Eye (tissue), 1 donor: ENCODE measurements at regions not wholly inside any gene's neighbourhood (a gene's known extent, or its start where the extent isn't known, plus 50 kb on each side); places are given as distances from the start of the nearest gene placed in this dataset.

Source experiments
- DNase-seq: peaks from one replicate; pipeline ENCODE4 v3.0.0-alpha.2; 2015

DNA sequence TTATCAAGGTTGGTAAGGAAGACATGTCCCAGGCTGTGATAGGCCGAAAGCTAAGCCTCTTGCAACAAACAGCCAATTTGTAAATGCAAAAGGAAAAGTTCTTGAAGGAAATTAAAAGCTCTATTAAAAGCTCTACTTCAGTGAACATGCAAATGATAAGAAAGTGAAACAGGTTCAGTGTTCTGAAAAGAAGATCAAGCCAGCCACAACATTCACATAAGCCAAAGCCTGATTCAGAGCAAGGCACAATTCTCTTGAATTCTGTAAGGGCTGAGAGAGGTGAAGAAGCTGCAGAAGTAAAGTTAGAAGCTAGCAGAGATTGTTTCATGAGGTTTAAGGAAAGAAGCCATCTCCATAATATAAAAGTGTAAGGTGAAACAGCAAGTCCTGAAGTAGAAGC lies 1259.5 kb upstream of the PIK3C3 start:
- no peak for DNase-seq

- no peak for DNase-seq
Observed at GRCh38 chr18:40692871-40693270, 1262.2 kb upstream of the PIK3C3 start.

DNA sequence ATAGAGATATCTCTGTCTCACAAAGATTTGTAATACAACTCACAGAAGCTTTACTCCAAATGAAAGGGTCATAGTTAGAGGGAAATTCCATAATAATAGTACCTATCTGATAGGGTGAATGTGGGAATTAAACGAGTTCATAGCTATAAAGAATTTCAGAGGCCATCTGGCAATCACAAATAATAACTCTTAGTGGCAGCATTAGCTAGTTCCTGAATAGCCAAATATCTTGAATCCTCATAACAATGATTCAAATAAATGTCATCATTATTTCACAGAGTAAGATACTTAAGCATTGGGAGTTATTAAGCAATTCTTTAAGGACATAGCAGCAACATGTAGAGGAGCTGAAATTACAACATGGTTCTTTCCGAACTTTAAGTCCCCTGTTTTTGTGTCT lies 1265.0 kb upstream of the PIK3C3 start:
- no peak for DNase-seq

DNA sequence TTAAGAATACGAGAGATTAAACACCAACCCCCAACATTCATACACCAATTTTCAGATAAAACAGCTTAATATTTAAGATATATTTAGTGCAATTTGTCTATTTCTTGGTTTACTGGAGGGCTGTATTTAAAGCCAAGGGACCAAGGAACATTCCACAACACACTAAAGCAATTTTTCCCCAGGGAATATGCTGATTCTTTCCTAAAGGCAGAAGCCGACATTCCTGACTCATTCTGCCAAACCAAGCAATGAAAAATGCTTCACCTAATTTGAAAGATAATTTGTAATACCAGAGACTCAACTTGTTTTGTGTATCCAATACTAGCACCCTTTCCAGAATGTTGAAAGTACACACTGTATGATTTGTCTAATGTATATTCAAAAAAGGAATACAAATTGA lies 1267.6 kb upstream of the PIK3C3 start:
- DNase-seq: no peak

DNA sequence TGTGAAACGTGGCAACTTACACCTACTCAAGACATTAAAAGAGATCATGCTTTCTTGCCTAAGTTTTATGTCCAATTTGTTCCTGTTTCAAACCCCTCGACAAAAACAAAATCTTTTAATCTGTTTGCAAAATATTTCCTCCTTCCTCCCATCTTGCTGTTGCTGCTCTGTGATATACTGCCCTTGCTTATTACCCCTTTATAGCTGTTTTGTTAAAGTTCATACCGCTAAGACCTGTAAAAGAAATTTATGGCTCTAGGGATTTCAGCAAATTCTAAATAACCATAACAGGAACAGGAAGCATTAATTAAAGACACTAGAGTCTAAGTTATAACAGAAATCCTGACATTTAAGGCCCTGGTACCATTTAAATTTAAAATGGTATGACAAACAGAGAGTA lies 1268.2 kb upstream of the PIK3C3 start:
- no peak for DNase-seq

GRCh38 chr18:40685219-40685618 lies 1269.8 kb upstream of the PIK3C3 start:
- DNase-seq: no peak

DNA sequence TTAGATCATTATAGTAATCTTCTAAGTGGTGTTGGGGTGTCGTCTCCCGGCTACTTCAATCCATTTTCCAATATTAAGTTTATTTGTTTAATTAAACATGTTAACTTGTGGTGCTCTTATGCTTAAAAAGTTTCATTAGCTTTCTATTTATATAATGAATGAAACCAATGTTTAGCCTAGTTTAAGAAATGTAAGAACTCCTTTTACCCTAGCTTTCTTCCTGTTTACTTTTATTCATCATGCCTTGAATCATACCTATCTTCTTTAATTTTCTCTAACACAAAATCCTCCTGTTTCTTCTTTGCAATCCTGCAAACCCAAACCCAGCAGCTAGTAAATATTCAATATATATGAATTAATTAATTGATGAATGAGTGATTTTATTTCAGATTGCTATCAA lies 1276.7 kb upstream of the PIK3C3 start:
- no peak for DNase-seq

GRCh38 chr18:40676668-40677067 lies 1278.4 kb upstream of the PIK3C3 start:
- DNase-seq: no peak

GRCh38 chr18:40673150-40673549 lies 1281.9 kb upstream of the PIK3C3 start:
- DNase-seq: no peak

DNA sequence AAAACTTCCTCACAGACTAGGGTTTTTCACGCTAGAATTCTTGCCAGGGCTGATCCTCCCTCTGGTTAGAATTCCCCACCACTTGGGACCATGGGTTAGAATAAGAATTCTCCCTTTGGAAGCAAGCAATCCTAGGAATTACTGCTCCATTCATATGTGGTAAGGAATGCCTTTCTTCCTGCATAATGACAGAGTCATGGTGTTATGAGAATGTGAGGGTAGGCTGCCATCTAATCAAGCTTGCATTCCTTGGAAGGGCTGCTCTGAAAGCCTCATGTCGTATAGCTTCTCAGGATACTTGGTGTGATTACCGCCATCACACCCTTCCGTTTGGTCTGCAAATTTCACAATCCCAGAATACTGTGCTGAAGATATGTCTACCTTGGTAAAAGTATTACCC lies 1282.4 kb upstream of the PIK3C3 start:
- no peak for DNase-seq

GRCh38 chr18:40670668-40671375 lies 1284.2 kb upstream of the PIK3C3 start:
- DNase-seq: peak; percentile 29

GRCh38 chr18:40662898-40663437 lies 1292.1 kb upstream of the PIK3C3 start:
- no peak for DNase-seq

GRCh38 chr18:40653682-40654081 lies 1301.4 kb upstream of the PIK3C3 start:
- peak; percentile 8 for DNase-seq

GRCh38 chr18:40652321-40652720 lies 1302.7 kb upstream of the PIK3C3 start:
- DNase-seq: no peak

GRCh38 chr18:40651163-40651562 lies 1303.9 kb upstream of the PIK3C3 start:
- no peak for DNase-seq

DNA sequence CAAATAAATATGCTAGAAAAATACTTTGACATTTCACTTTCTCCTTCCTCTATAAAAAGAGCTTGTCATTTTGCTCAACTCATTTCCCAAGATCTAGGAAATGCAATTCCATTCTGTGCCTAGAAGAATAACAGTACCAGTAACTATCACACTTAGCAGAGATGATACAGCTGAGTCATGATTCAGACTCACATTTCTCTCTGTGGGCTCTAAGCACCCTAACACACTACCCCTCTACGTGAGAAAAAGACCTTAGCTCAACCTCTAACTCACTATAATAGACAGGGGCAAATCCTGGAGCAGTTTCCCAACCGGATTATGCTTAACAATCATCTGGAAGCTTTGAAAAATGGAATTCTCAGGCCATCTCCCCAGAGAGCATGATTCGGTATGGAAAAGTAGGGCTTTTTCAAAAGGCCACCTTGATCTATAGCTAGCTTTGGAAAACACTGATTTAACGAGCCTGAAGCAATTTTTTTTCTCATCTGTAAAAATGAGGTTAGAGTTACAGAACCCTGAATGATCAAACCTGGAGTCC lies 1312.3 kb upstream of the PIK3C3 start:
- DNase-seq: no peak

DNA sequence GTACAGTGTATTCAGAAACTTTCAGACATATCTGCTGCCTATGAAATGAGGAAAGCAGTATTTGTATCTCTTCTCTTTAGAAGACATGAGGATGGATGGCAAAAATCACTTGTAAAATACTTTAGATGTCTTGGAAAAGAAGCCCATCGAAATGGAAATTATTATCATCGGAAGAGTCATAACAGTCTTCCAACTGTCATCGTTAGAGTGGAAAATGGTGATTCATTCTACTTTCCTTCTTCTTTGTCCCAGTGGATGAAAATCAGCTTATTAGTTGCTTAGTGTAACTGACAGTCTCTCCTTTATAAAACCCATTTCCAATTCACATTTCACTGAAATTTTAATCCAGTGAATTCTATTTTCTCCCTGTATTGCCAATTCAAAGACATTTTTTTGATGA lies 1323.7 kb upstream of the PIK3C3 start:
- DNase-seq: no peak

DNA sequence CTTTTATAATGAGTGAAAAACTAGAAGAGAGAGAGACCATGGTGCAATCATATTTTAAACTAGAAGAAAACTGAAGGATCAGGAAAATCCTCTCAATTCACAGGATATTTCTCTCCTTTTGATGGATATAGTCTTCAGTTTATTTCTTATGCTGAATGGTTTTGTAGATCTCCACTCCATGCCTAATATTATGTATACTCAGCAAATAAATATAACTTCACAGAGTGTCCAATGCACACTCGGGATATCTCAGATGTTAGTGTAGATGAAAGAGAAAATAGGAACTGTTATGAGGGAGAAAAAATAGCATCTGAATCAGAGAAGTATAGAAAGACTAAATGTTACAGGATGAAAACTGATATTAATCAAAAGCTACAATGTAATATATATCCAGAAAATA lies 1324.5 kb upstream of the PIK3C3 start:
- DNase-seq: no peak

DNA sequence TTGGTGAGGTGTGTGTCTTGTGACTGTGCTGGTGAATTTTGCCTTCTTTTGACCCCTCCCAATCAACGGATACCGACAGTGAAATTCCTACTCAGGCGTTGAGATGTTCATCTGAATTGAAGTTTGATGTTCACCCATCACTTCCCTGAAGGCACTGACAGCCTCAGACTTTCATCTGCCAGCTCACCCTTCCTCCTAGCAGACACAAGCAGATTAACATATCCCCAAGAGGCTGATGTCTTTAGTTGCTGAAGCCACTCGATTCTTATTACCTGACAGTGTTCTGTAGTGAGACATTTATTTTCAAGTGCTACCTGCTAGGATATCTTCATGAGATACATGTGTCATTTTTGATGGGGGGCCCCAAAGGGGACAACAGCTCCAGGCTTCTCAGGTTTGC lies 1330.1 kb upstream of the PIK3C3 start:
- peak; percentile 39 for DNase-seq

DNA sequence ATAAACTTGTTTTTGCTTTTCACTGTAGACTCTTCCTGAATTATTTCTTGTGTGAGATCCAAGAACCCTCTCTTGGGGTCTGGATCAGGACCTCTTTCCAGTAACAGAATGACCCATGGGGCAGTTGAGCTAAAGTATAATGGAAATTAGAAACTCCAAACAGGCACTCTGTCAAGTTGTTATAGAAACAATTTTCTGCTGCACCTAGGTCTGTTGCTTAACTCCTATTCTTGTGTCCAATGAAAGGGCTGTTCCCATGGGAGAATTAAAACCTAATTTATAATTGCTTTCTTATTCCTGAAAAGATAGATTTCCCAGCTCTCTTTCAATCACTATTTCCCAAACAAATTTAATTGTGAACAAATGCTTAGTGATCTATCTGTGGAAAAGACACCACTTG lies 1341.3 kb upstream of the PIK3C3 start:
- no peak for DNase-seq

GRCh38 chr18:40612356-40612755 lies 1342.7 kb upstream of the PIK3C3 start:
- no peak for DNase-seq

- no peak for DNase-seq
Observed at GRCh38 chr18:40608226-40608625, 1346.8 kb upstream of the PIK3C3 start.

DNA sequence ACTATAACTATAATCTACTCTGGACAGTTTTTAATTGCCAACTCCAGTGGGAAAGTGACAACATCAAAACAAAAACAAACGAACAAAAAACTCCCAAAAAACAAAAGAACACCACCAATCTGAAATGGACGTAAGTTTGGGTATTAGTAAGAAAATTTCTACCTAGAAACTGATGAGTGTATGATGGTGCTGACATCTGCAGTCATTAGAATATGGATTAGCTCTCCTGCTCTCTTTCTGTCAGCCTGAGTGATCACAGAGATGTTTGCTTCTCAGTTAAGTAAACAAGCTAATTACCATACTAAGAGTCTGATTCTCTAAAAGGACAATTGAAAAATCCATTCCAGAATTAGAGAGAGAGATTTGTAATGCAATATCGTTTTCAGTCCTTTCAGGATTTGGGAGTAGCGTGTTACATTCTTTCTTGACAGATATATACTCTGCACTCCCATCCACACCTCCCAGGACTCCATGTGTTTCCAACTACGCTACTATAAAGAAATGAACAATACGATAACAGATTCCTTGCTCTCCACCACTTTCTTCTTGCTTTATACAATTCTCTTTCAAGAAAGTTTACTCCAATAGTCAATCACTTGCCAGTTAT lies 1347.4 kb upstream of the PIK3C3 start:
- no peak for DNase-seq

GRCh38 chr18:40606996-40607395 lies 1348.0 kb upstream of the PIK3C3 start:
- DNase-seq: no peak
